ENCODE measurements at regions not wholly inside any gene's neighbourhood (a gene's known extent, or its start where the extent isn't known, plus 50 kb on each side); places are given as distances from the start of the nearest gene placed in this dataset.

DNA sequence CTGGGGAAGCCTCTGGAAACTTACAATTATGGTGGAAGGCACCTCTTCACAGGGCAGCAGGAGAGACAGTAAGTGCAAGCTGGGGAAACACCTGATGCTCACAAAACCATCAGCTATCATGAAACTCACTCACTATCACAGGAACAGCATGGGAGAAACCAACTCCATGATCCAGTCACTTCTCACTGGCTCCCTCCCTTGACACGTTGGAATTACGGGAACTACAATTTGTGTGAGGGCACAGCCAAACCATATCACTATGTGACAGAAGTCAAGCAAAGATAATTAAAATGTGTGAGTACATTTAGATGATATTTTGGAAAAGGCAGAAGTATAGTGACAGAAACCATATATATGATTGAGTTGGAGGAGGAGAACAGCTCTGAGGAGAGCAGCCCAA is 474.0 kb upstream of the OLFM3 start:
- no peak for TF ChIP-seq POLR2A (IDR thresholded peaks at IDR 0.05)
- TF ChIP-seq, protein P1, sequence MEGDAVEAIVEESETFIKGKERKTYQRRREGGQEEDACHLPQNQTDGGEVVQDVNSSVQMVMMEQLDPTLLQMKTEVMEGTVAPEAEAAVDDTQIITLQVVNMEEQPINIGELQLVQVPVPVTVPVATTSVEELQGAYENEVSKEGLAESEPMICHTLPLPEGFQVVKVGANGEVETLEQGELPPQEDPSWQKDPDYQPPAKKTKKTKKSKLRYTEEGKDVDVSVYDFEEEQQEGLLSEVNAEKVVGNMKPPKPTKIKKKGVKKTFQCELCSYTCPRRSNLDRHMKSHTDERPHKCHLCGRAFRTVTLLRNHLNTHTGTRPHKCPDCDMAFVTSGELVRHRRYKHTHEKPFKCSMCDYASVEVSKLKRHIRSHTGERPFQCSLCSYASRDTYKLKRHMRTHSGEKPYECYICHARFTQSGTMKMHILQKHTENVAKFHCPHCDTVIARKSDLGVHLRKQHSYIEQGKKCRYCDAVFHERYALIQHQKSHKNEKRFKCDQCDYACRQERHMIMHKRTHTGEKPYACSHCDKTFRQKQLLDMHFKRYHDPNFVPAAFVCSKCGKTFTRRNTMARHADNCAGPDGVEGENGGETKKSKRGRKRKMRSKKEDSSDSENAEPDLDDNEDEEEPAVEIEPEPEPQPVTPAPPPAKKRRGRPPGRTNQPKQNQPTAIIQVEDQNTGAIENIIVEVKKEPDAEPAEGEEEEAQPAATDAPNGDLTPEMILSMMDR (IDR thresholded peaks at IDR 0.05), result no peak

Measured in Peyer's patch (tissue), 4 donors.